OCI-LY1 (cell line): ENCODE measurements at regions not wholly inside any gene's neighbourhood (a gene's known extent, or its start where the extent isn't known, plus 50 kb on each side); places are given as distances from the start of the nearest gene placed in this dataset.

Experiments used
- CTCF ChIP-seq: fragments of 200-600 bp; sonication (generic), shearing (Covaris generic); IDR thresholded peaks from 2 replicates; pipeline ENCODE4 v1.5.1; 2017; ENCODE audit warnings: mild to moderate bottlenecking, antibody characterized with exemption, low read length, moderate library complexity, mixed read lengths
- EZH2 ChIP-seq: fragments of 200-600 bp; sonication (generic), shearing (Covaris generic); IDR thresholded peaks from 2 replicates; pipeline ENCODE4 v1.8.0; 2017; ENCODE audit warnings: borderline replicate concordance, mixed run types, mild to moderate bottlenecking, antibody characterized with exemption, low read length, moderate library complexity, mixed read lengths

DNA sequence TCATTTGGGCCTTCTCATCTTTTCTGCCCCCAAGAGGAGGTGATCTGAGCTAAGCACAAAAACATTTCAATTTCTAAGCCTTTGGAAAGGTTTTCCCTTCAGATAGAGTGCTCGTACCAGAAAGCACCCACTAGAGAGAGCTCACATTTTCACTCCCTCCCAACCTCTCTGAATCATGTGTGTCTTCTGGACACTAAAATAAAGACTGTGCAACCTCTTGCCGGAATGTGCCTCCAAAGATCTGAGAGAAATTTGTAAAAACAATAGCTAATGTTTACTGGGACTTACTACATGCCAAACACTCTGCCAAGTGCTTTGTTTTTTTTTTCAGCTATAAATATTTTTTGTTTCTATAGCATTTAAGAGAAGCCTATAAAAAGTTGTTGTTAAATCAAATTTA lies 120.6 kb upstream of the LNX1 start:
- TF ChIP-seq CTCF (no peak), EZH2 (no peak)
